ENCODE measurements at regions not wholly inside any gene's neighbourhood (a gene's known extent, or its start where the extent isn't known, plus 50 kb on each side); places are given as distances from the start of the nearest gene placed in this dataset.

- DNase-seq: no peak
- Mint-ChIP-seq H3K27me3 (ENCODE audit: insufficient read depth, unreplicated experiment) (no peaks in the 10 kb centered on the region), H3K36me3 (ENCODE audit: insufficient read depth, unreplicated experiment) (no peaks in the 10 kb centered on the region), H3K4me1 (ENCODE audit: low read depth, unreplicated experiment) (no peaks in the 10 kb centered on the region), H3K27ac (ENCODE audit: unreplicated experiment) (no peak overlapping the region), H3K9me3 (ENCODE audit: unreplicated experiment) (no peaks in the 10 kb centered on the region), H3K4me3 (ENCODE audit: unreplicated experiment) (no peak overlapping the region)
- Histone ChIP-seq H3K4me3 (ENCODE audit: low read depth, low read length) (no peak overlapping the region), H3K4me1 (0 out of 2 replicates have a peak, but pooled peaks cover 4% of the 10 kb centered on the region), H3K36me3 (ENCODE audit: control insufficient read depth, insufficient read depth, low read length) (no peaks in the 10 kb centered on the region), H3K27me3 (replicated peaks; ENCODE audit: control insufficient read depth, insufficient read depth, low read length) (no peaks in the 10 kb centered on the region), H3K9me3 (no peaks in the 10 kb centered on the region)
- intact Hi-C loops (cut with micrococcal nuclease; ENCODE audit: unreplicated experiment): no loop called here
- POLR2A ChIA-PET: no interaction called here
- TF ChIP-seq, protein P1, sequence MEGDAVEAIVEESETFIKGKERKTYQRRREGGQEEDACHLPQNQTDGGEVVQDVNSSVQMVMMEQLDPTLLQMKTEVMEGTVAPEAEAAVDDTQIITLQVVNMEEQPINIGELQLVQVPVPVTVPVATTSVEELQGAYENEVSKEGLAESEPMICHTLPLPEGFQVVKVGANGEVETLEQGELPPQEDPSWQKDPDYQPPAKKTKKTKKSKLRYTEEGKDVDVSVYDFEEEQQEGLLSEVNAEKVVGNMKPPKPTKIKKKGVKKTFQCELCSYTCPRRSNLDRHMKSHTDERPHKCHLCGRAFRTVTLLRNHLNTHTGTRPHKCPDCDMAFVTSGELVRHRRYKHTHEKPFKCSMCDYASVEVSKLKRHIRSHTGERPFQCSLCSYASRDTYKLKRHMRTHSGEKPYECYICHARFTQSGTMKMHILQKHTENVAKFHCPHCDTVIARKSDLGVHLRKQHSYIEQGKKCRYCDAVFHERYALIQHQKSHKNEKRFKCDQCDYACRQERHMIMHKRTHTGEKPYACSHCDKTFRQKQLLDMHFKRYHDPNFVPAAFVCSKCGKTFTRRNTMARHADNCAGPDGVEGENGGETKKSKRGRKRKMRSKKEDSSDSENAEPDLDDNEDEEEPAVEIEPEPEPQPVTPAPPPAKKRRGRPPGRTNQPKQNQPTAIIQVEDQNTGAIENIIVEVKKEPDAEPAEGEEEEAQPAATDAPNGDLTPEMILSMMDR (IDR thresholded peaks at IDR 0.05; ENCODE audit: insufficient read depth in 1 of 2, low read depth in 1 of 2, low read length in 1 of 2, severe bottlenecking in 1 of 2, unreplicated experiment in 1 of 2): no peak
- no TSS peak for BruUV-seq (replicated peaks)
- CTCF ChIA-PET: no interaction called here
Observed at GRCh38 chr10:57884965-57885617, 382.6 kb downstream of the IPMK start.

- Mint-ChIP-seq H3K4me1 (ENCODE audit: low read depth, unreplicated experiment) (no peaks in the 10 kb centered on the region), H3K4me3 (ENCODE audit: unreplicated experiment) (no peak overlapping the region), H3K27me3 (ENCODE audit: insufficient read depth, unreplicated experiment) (no peaks in the 10 kb centered on the region), H3K36me3 (ENCODE audit: insufficient read depth, unreplicated experiment) (no peaks in the 10 kb centered on the region), H3K9me3 (ENCODE audit: unreplicated experiment) (no peaks in the 10 kb centered on the region), H3K27ac (ENCODE audit: unreplicated experiment) (no peak overlapping the region)
- 0 out of 2 replicates have a peak, but pooled peaks cover 4% of the 10 kb centered on the region for H3K4me1 ChIP-seq
- POLR2A ChIA-PET: no interaction called here
- no TSS peak for BruUV-seq (replicated peaks)
- CTCF ChIA-PET: no interaction called here
- intact Hi-C loops (cut with micrococcal nuclease; ENCODE audit: unreplicated experiment): no loop called here
- no peaks in the 10 kb centered on the region for H3K36me3 ChIP-seq (ENCODE audit: control insufficient read depth, insufficient read depth, low read length)
- H3K9me3 ChIP-seq: no peaks in the 10 kb centered on the region
- H3K4me3 ChIP-seq (ENCODE audit: low read depth, low read length): no peak overlapping the region
- no peak for DNase-seq
- H3K27me3 ChIP-seq (replicated peaks; ENCODE audit: control insufficient read depth, insufficient read depth, low read length): no peaks in the 10 kb centered on the region
- TF ChIP-seq, protein P1 (IDR thresholded peaks at IDR 0.05; ENCODE audit: insufficient read depth in 1 of 2, low read depth in 1 of 2, low read length in 1 of 2, severe bottlenecking in 1 of 2, unreplicated experiment in 1 of 2): no peak
Observed at GRCh38 chr10:57884407-57884806, 383.3 kb downstream of the IPMK start.

GRCh38 chr10:57880446-57881227 lies 387.1 kb downstream of the IPMK start:
- ChIA-PET CTCF (no interaction called here), POLR2A (no interaction called here)
- TF ChIP-seq, protein P1 (IDR thresholded peaks at IDR 0.05; ENCODE audit: insufficient read depth in 1 of 2, low read depth in 1 of 2, low read length in 1 of 2, severe bottlenecking in 1 of 2, unreplicated experiment in 1 of 2): no peak
- Mint-ChIP-seq H3K36me3 (ENCODE audit: insufficient read depth, unreplicated experiment) (no peaks in the 10 kb centered on the region), H3K4me1 (ENCODE audit: low read depth, unreplicated experiment) (no peaks in the 10 kb centered on the region), H3K27me3 (ENCODE audit: insufficient read depth, unreplicated experiment) (no peaks in the 10 kb centered on the region), H3K4me3 (ENCODE audit: unreplicated experiment) (no peak overlapping the region), H3K27ac (ENCODE audit: unreplicated experiment) (no peak overlapping the region), H3K9me3 (ENCODE audit: unreplicated experiment) (no peaks in the 10 kb centered on the region)
- intact Hi-C loops (cut with micrococcal nuclease; ENCODE audit: unreplicated experiment): no loop called here
- Histone ChIP-seq H3K36me3 (ENCODE audit: control insufficient read depth, insufficient read depth, low read length) (no peaks in the 10 kb centered on the region), H3K9me3 (no peaks in the 10 kb centered on the region), H3K4me3 (ENCODE audit: low read depth, low read length) (no peak overlapping the region), H3K27me3 (replicated peaks; ENCODE audit: control insufficient read depth, insufficient read depth, low read length) (no peaks in the 10 kb centered on the region), H3K4me1 (0 out of 2 replicates have a peak, but pooled peaks cover 4% of the 10 kb centered on the region)
- DNase-seq: no peak
- no TSS peak for BruUV-seq (replicated peaks)

Data from Caco-2 (cell line).